Fibroblast of skin of right biceps (primary cell): ENCODE measurements at regions not wholly inside any gene's neighbourhood (a gene's known extent, or its start where the extent isn't known, plus 50 kb on each side); places are given as distances from the start of the nearest gene placed in this dataset.

Experiments
- DNase-seq: peaks from one replicate; pipeline ENCODE4 v3.0.0-alpha.2; 2013

- peak; percentile 73 for DNase-seq
Observed at GRCh38 chr10:107733328-107734130, 569.0 kb upstream of the SORCS1 start.

- no peak for DNase-seq
Observed at GRCh38 chr10:107732045-107732444, 567.5 kb upstream of the SORCS1 start.

GRCh38 chr10:107728807-107729206, 564.3 kb upstream of the SORCS1 start:
- no peak for DNase-seq

- DNase-seq: peak; percentile 46
Observed at GRCh38 chr10:107727767-107728317, 563.3 kb upstream of the SORCS1 start.

GRCh38 chr10:107718864-107719263, 554.4 kb upstream of the SORCS1 start:
- peak; percentile 14 for DNase-seq

- DNase-seq: no peak
Observed at GRCh38 chr10:107717046-107717445, 552.5 kb upstream of the SORCS1 start.

- no peak for DNase-seq
Observed at GRCh38 chr10:107715565-107715964, 551.1 kb upstream of the SORCS1 start.

- DNase-seq: no peak
Observed at GRCh38 chr10:107708981-107709380, 544.5 kb upstream of the SORCS1 start.

- DNase-seq: no peak
Observed at GRCh38 chr10:107706096-107706725, 541.7 kb upstream of the SORCS1 start.

GRCh38 chr10:107701943-107702342, 537.4 kb upstream of the SORCS1 start:
- DNase-seq: no peak

GRCh38 chr10:107692072-107692471, 527.6 kb upstream of the SORCS1 start:
- no peak for DNase-seq

- DNase-seq: no peak
Observed at GRCh38 chr10:107689323-107689722, 524.8 kb upstream of the SORCS1 start.

- no peak for DNase-seq
Observed at GRCh38 chr10:107687701-107688100, 523.2 kb upstream of the SORCS1 start.

- no peak for DNase-seq
Observed at GRCh38 chr10:107686095-107686494, 521.6 kb upstream of the SORCS1 start.

- no peak for DNase-seq
Observed at GRCh38 chr10:107671960-107672359, 507.5 kb upstream of the SORCS1 start.

GRCh38 chr10:107666214-107666613, 501.7 kb upstream of the SORCS1 start:
- DNase-seq: no peak

GRCh38 chr10:107665459-107665858, 501.0 kb upstream of the SORCS1 start:
- DNase-seq: no peak

GRCh38 chr10:107657851-107658250, 493.3 kb upstream of the SORCS1 start:
- DNase-seq: no peak

- DNase-seq: no peak
Observed at GRCh38 chr10:107656932-107657331, 492.4 kb upstream of the SORCS1 start.

GRCh38 chr10:107653832-107654287, 489.4 kb upstream of the SORCS1 start:
- DNase-seq: peak; percentile 21

GRCh38 chr10:107650939-107651338, 486.4 kb upstream of the SORCS1 start:
- no peak for DNase-seq

- DNase-seq: peak; percentile 0
Observed at GRCh38 chr10:107649249-107649648, 484.7 kb upstream of the SORCS1 start.

GRCh38 chr10:107647462-107647861, 483.0 kb upstream of the SORCS1 start:
- no peak for DNase-seq

- DNase-seq: no peak
Observed at GRCh38 chr10:107631876-107632275, 467.4 kb upstream of the SORCS1 start.
